DND-41 (cell line): ENCODE measurements at regions not wholly inside any gene's neighbourhood (a gene's known extent, or its start where the extent isn't known, plus 50 kb on each side); places are given as distances from the start of the nearest gene placed in this dataset.

Experiments
- CTCF ChIP-seq: IDR thresholded peaks from 2 replicates; pipeline ENCODE4 v1.5.1; 2012; ENCODE audit warnings: borderline replicate concordance, low read length, moderate library complexity, mild to moderate bottlenecking; ENCODE audit not compliant: poor library complexity, severe bottlenecking; ENCODE audit errors: extremely low read depth
- EZH2 ChIP-seq: IDR thresholded peaks from 3 replicates; pipeline ENCODE4 v1.6.1; 2012; ENCODE audit warnings: borderline replicate concordance, low read depth, mild to moderate bottlenecking, moderate library complexity, low read length, inconsistent platforms; ENCODE audit not compliant: severe bottlenecking

DNA sequence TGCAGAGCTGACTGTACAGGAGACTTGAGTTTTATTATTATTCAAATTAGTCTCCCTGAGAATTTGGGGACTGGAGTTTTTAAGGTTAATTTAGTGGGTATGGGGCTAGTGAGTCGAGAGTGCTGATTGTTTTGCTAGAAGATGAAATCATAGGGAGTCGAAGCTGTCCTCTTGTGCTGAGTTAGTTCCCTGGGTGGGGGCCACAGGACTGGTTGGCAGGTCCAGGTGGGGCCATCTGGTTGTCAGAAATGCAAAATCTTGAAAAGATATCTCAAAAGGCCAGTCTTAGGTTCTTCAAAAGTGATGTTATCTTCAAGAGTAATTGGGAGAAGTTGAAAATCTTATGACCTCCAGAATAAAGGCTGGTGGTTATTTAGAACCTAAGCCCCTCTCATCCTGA is 267.3 kb downstream of the MYCN start:
- no peak for TF ChIP-seq CTCF
- TF ChIP-seq EZH2: no peak
